HepG2 (cell line): ENCODE measurements at regions not wholly inside any gene's neighbourhood (a gene's known extent, or its start where the extent isn't known, plus 50 kb on each side); places are given as distances from the start of the nearest gene placed in this dataset.

ENCODE experiments used
- ATM ChIP-seq: fragments of 450-650 bp; IDR thresholded peaks from 2 replicates; pipeline ENCODE4 v1.7.1; 2017; ENCODE audit warnings: mild to moderate bottlenecking, borderline replicate concordance
- ELF1 ChIP-seq: sonication (generic); formaldehyde crosslinking; IDR thresholded peaks from 2 replicates; pipeline ENCODE4 v1.4.0; 2020; ENCODE audit warnings: missing genetic modification reagents
- GTF3A ChIP-seq: sonication (generic); formaldehyde crosslinking; conservative IDR thresholded peaks from 2 replicates; pipeline ENCODE4 v1.4.0; 2020; ENCODE audit warnings: mild to moderate bottlenecking, missing genetic modification reagents
- NPAS2 ChIP-seq: sonication (generic); formaldehyde crosslinking; IDR thresholded peaks from 2 replicates; pipeline ENCODE4 v1.8.0; 2022; ENCODE audit warnings: mild to moderate bottlenecking, missing genetic modification reagents, borderline replicate concordance
- POLR2AphosphoS5 ChIP-seq: IDR thresholded peaks from 2 replicates; pipeline ENCODE4 v1.6.1; 2012; ENCODE audit warnings: low read depth, low read length
- RBFOX2 ChIP-seq: fragments of 200-400 bp; formaldehyde crosslinking; IDR thresholded peaks from 2 replicates; pipeline ENCODE4 v1.6.1; 2017; ENCODE audit warnings: low read depth, mild to moderate bottlenecking, low read length
- RBM22 ChIP-seq: fragments of 200-400 bp; formaldehyde crosslinking; optimal IDR thresholded peaks from 2 replicates; pipeline ENCODE3; 2017; ENCODE audit warnings: mild to moderate bottlenecking, low read length, moderate library complexity
- RBM39 ChIP-seq: fragments of 200-400 bp; formaldehyde crosslinking; IDR thresholded peaks from one replicate; pipeline ENCODE4 v1.6.1; 2018; ENCODE audit warnings: antibody characterized with exemption, mild to moderate bottlenecking, low read depth, low read length; ENCODE audit not compliant: poor library complexity, severe bottlenecking
- SALL2 ChIP-seq: sonication (generic); formaldehyde crosslinking; IDR thresholded peaks from 2 replicates; pipeline ENCODE4 v1.8.1; 2023; ENCODE audit warnings: mild to moderate bottlenecking, missing genetic modification reagents, inconsistent platforms
- SMC3 ChIP-seq: IDR thresholded peaks from 2 replicates; pipeline ENCODE4 v1.6.1; 2011; ENCODE audit warnings: low read length, improper control_type of control experiment
- SRY ChIP-seq: sonication (generic); formaldehyde crosslinking; IDR thresholded peaks from 2 replicates; pipeline ENCODE4 v1.8.0; 2022; ENCODE audit warnings: mild to moderate bottlenecking, missing genetic modification reagents
- TARDBP ChIP-seq: sonication (generic); formaldehyde crosslinking; IDR thresholded peaks from 2 replicates; pipeline ENCODE4 v1.8.0; 2022; ENCODE audit warnings: mild to moderate bottlenecking, missing genetic modification reagents
- ZBTB7A ChIP-seq: sonication (generic); formaldehyde crosslinking; IDR thresholded peaks from 2 replicates; pipeline ENCODE4 v1.8.0; 2022; ENCODE audit warnings: mild to moderate bottlenecking, missing genetic modification reagents
- ZNF616 ChIP-seq: sonication (generic); formaldehyde crosslinking; IDR thresholded peaks from 2 replicates; pipeline ENCODE4 v1.5.0; 2020; ENCODE audit warnings: low read depth, mild to moderate bottlenecking, missing genetic modification reagents
- TF ChIP-seq, protein P1 (sequence below): IDR thresholded peaks from 2 replicates; pipeline ENCODE4 v1.6.1; 2016; ENCODE audit warnings: missing compliant biosample characterization, missing genetic modification reagents, borderline replicate concordance
- TF ChIP-seq, protein P2 (sequence below): sonication (generic); formaldehyde crosslinking; IDR thresholded peaks from 2 replicates; pipeline ENCODE4 v1.4.0; 2020; ENCODE audit warnings: missing genetic modification reagents
- TF ChIP-seq, protein P3 (sequence below): IDR thresholded peaks from 2 replicates; pipeline ENCODE4 v1.6.1; 2016; ENCODE audit warnings: low read depth, borderline replicate concordance
- TF ChIP-seq, protein P4 (sequence below): sonication (generic); formaldehyde crosslinking; IDR thresholded peaks from 2 replicates; pipeline ENCODE4 v1.4.0; 2020; ENCODE audit warnings: missing genetic modification reagents
- TF ChIP-seq, protein P5 (sequence below): IDR thresholded peaks from 2 replicates; pipeline ENCODE4 v1.6.1; 2016; ENCODE audit warnings: missing compliant biosample characterization, missing genetic modification reagents, borderline replicate concordance
- TF ChIP-seq, protein P6 (sequence below): IDR thresholded peaks from 2 replicates; pipeline ENCODE4 v1.6.1; 2016; ENCODE audit warnings: mild to moderate bottlenecking
- TF ChIP-seq, protein P7 (sequence below): sonication (generic); formaldehyde crosslinking; IDR thresholded peaks from 2 replicates; pipeline ENCODE4 v1.8.1; 2023; ENCODE audit warnings: mild to moderate bottlenecking, moderate library complexity, missing genetic modification reagents

DNA sequence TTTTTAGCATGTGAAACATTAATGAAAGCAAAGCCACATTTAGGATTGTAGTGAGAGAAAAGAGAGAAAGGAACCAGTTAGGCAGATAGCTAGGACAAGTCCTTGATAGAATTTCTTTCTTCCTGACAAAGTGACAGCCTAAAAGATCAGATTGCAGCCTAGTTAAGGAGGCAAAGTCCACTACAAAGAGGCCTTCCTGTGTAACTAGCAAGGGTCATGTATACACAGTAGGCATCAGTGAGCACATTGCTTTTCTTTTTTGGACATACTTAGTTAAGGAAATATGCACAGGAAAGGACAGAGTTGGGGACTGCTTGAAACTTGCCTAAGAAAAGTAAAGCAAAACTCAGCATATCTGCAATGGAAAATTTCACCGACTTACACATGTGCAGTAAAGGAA lies 1577.5 kb downstream of the NLGN4Y start (continued):
- TF ChIP-seq, protein P1, sequence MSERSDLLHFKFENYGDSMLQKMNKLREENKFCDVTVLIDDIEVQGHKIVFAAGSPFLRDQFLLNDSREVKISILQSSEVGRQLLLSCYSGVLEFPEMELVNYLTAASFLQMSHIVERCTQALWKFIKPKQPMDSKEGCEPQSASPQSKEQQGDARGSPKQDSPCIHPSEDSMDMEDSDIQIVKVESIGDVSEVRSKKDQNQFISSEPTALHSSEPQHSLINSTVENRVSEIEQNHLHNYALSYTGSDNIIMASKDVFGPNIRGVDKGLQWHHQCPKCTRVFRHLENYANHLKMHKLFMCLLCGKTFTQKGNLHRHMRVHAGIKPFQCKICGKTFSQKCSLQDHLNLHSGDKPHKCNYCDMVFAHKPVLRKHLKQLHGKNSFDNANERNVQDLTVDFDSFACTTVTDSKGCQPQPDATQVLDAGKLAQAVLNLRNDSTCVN (CRISPR knock-in tag): no peak
- TF ChIP-seq, protein P2, sequence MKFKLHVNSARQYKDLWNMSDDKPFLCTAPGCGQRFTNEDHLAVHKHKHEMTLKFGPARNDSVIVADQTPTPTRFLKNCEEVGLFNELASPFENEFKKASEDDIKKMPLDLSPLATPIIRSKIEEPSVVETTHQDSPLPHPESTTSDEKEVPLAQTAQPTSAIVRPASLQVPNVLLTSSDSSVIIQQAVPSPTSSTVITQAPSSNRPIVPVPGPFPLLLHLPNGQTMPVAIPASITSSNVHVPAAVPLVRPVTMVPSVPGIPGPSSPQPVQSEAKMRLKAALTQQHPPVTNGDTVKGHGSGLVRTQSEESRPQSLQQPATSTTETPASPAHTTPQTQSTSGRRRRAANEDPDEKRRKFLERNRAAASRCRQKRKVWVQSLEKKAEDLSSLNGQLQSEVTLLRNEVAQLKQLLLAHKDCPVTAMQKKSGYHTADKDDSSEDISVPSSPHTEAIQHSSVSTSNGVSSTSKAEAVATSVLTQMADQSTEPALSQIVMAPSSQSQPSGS (CRISPR knock-in tag): peak; percentile 36; the same call in 1 of the 2 replicates
- TF ChIP-seq ZBTB7A (CRISPR knock-in tag) (no peak), NPAS2 (no peak), POLR2AphosphoS5 (no peak), SRY (no peak), SMC3 (no peak), RBM22 (no peak), ELF1 (CRISPR knock-in tag) (no peak), GTF3A (CRISPR knock-in tag) (no peak), ATM (no peak), RBFOX2 (no peak), ZNF616 (CRISPR knock-in tag) (no peak), SALL2 (no peak), RBM39 (no peak), TARDBP (peak; percentile 26; the same call in 1 of the 2 replicates)
- TF ChIP-seq, protein P3, sequence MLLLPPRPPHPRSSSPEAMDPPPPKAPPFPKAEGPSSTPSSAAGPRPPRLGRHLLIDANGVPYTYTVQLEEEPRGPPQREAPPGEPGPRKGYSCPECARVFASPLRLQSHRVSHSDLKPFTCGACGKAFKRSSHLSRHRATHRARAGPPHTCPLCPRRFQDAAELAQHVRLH (CRISPR knock-in tag): no peak
- TF ChIP-seq, protein P4, sequence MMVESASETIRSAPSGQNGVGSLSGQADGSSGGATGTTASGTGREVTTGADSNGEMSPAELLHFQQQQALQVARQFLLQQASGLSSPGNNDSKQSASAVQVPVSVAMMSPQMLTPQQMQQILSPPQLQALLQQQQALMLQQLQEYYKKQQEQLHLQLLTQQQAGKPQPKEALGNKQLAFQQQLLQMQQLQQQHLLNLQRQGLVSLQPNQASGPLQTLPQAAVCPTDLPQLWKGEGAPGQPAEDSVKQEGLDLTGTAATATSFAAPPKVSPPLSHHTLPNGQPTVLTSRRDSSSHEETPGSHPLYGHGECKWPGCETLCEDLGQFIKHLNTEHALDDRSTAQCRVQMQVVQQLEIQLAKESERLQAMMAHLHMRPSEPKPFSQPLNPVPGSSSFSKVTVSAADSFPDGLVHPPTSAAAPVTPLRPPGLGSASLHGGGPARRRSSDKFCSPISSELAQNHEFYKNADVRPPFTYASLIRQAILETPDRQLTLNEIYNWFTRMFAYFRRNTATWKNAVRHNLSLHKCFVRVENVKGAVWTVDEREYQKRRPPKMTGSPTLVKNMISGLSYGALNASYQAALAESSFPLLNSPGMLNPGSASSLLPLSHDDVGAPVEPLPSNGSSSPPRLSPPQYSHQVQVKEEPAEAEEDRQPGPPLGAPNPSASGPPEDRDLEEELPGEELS: peak; percentile 61
- TF ChIP-seq, protein P5, sequence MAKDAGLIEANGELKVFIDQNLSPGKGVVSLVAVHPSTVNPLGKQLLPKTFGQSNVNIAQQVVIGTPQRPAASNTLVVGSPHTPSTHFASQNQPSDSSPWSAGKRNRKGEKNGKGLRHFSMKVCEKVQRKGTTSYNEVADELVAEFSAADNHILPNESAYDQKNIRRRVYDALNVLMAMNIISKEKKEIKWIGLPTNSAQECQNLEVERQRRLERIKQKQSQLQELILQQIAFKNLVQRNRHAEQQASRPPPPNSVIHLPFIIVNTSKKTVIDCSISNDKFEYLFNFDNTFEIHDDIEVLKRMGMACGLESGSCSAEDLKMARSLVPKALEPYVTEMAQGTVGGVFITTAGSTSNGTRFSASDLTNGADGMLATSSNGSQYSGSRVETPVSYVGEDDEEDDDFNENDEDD (CRISPR knock-in tag): no peak
- TF ChIP-seq, protein P6, sequence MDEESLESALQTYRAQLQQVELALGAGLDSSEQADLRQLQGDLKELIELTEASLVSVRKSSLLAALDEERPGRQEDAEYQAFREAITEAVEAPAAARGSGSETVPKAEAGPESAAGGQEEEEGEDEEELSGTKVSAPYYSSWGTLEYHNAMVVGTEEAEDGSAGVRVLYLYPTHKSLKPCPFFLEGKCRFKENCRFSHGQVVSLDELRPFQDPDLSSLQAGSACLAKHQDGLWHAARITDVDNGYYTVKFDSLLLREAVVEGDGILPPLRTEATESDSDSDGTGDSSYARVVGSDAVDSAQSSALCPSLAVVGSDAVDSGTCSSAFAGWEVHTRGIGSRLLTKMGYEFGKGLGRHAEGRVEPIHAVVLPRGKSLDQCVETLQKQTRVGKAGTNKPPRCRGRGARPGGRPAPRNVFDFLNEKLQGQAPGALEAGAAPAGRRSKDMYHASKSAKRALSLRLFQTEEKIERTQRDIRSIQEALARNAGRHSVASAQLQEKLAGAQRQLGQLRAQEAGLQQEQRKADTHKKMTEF (CRISPR knock-in tag): 0 out of 2 replicates have a peak, but pooled peaks have one; percentile 33
- TF ChIP-seq, protein P7, sequence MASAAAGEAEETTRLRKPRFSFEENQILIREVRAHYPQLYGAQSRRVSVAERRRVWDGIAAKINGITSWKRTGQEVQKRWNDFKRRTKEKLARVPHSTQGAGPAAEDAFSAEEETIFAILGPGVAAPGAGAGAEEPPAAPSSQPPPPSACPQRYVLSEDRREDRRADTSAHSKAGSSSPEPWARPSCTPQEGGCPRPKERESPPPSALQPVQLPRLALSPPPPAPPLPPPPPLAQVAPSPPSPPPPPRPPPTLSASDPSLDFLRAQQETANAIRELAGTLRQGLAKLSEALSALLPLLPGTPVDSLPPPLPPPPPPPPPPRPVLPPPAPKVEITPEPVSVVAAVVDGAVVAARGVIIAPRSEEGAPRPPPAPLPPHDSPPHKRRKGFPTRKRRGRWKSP: no peak
